DOHH2 (cell line): ENCODE measurements at regions not wholly inside any gene's neighbourhood (a gene's known extent, or its start where the extent isn't known, plus 50 kb on each side); places are given as distances from the start of the nearest gene placed in this dataset.

ENCODE experiments used
- EZH2phosphoT487 ChIP-seq: fragments of 200-600 bp; sonication (generic); IDR thresholded peaks from 2 replicates; pipeline ENCODE4 v1.6.1; 2017; ENCODE audit warnings: borderline replicate concordance, mild to moderate bottlenecking, antibody characterized with exemption, low read length, moderate library complexity, mixed read lengths
- TF ChIP-seq, protein P1 (sequence below): fragments of 200-600 bp; sonication (generic); IDR thresholded peaks from one replicate; pipeline ENCODE4 v1.5.1; 2014; ENCODE audit warnings: antibody characterized with exemption, mild to moderate bottlenecking, low read depth, low read length; ENCODE audit not compliant: poor library complexity, severe bottlenecking

DNA sequence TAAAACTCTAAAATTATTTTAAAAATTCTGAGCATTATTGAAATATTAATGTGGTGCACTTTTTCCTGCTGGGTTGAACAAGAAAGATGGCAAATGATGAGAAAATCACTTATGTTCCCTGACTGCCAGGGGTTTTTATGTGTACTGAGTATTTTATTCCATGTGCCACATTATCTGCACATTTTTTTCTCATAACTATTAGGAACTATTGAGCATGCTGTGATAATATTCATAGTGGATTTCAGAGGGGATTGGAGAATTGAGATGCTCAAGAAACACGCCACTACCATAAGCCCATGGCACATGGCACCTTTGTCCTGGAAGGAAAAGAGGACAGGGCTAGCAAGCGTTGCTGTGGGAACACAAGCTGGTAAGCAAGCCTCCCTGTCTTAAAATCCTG, 478.5 kb upstream of the GYPC start:
- TF ChIP-seq, protein P1, sequence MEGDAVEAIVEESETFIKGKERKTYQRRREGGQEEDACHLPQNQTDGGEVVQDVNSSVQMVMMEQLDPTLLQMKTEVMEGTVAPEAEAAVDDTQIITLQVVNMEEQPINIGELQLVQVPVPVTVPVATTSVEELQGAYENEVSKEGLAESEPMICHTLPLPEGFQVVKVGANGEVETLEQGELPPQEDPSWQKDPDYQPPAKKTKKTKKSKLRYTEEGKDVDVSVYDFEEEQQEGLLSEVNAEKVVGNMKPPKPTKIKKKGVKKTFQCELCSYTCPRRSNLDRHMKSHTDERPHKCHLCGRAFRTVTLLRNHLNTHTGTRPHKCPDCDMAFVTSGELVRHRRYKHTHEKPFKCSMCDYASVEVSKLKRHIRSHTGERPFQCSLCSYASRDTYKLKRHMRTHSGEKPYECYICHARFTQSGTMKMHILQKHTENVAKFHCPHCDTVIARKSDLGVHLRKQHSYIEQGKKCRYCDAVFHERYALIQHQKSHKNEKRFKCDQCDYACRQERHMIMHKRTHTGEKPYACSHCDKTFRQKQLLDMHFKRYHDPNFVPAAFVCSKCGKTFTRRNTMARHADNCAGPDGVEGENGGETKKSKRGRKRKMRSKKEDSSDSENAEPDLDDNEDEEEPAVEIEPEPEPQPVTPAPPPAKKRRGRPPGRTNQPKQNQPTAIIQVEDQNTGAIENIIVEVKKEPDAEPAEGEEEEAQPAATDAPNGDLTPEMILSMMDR = no peak
- no peak for TF ChIP-seq EZH2phosphoT487
